GM12874 (cell line): ENCODE measurements at regions not wholly inside any gene's neighbourhood (a gene's known extent, or its start where the extent isn't known, plus 50 kb on each side); places are given as distances from the start of the nearest gene placed in this dataset.

ENCODE experiments used
- TF ChIP-seq, protein P1 (sequence below): IDR thresholded peaks from 2 replicates; pipeline ENCODE4 v1.5.1; 2011; ENCODE audit warnings: low read depth, mild to moderate bottlenecking, control low read depth, low read length, moderate library complexity; ENCODE audit not compliant: insufficient read depth

DNA sequence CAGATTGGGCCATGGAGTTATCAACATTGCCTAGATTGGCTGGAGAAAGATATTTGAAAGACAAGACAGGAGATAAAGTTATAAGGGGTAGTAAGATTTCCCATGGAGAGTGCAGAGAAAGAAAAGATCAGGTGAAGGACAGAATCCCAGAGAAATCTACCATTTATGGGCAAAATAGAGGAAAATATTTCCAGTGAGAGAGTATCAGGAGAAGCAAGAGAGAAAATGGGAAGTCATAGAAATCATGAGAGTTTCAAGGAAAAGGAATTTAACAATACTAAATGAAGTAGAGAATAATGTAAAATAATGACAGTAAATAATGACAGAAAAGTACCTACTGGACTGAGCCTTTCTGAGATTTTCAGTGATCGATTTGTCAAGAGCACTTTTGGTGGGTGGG, 447.6 kb upstream of the CHST9 start:
- TF ChIP-seq, protein P1, sequence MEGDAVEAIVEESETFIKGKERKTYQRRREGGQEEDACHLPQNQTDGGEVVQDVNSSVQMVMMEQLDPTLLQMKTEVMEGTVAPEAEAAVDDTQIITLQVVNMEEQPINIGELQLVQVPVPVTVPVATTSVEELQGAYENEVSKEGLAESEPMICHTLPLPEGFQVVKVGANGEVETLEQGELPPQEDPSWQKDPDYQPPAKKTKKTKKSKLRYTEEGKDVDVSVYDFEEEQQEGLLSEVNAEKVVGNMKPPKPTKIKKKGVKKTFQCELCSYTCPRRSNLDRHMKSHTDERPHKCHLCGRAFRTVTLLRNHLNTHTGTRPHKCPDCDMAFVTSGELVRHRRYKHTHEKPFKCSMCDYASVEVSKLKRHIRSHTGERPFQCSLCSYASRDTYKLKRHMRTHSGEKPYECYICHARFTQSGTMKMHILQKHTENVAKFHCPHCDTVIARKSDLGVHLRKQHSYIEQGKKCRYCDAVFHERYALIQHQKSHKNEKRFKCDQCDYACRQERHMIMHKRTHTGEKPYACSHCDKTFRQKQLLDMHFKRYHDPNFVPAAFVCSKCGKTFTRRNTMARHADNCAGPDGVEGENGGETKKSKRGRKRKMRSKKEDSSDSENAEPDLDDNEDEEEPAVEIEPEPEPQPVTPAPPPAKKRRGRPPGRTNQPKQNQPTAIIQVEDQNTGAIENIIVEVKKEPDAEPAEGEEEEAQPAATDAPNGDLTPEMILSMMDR, result no peak

DNA sequence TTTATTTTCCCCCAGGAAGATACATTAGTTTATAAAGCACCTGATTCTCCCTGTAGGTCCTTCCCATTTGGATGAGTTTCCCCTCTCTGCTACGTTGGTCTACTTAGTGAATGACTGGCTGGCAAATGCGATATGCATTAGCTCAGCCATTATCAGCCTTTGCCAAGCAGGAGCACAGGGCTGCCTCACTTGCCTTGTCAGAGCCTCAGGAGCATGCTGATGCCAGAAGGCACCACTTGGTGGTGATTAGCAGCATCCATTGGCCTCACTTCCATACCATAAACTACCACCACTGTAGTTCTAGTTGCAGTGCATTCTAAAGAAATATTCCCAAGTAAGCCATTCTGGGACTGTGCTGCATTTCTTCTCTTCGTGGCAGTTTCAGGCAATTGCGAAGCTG, 442.8 kb upstream of the CHST9 start:
- TF ChIP-seq, protein P1, result no peak

DNA sequence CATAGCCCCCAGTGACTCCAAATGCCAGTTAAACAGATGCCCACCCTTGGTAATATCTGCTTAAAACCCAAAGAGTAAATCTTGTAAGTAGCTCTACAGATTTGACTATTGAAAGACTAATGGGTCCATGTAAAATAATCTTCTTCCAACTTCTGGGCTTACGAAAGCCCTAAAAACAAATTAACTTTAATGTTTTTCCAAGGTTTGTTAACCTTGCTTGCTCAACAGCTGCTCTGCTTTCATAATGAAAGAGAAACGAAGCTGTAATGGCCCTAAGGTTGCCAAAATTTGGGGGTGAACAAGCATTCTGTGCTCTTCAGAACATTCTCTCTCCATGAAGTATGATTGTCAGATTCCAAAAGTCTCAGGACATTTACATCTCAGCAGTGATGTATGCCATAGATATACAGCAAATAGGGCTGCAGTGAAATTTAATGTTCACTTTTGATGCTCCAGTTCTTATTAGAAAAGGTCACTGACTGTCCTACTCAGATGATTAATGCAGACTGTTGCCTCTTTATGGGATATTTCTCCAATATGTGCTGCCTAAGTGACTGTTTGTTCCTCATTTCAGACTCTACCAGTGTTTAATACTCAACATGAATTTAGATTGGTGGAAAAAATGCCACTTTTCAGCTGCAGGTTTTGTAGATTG, 436.3 kb upstream of the CHST9 start:
- TF ChIP-seq, protein P1, result no peak

DNA sequence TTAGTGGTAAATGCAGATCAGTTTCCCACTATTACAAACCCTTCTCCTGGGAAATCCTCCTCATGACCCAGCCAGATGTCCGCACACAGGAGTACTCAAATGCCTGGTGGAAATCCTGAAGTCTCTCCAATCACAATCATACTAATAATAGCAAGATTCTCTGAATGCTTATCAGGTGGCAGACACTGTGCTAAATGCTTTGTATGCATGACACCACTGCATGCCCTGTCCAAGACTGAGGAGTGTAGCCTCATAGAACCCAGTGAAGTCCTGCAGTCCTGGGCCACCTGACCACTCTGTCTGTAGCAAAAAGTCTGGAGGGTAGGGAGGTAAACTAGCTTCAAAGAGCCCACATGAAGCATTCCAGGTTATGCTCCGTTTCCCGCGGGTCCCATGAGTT, 434.8 kb upstream of the CHST9 start:
- TF ChIP-seq, protein P1, result no peak

DNA sequence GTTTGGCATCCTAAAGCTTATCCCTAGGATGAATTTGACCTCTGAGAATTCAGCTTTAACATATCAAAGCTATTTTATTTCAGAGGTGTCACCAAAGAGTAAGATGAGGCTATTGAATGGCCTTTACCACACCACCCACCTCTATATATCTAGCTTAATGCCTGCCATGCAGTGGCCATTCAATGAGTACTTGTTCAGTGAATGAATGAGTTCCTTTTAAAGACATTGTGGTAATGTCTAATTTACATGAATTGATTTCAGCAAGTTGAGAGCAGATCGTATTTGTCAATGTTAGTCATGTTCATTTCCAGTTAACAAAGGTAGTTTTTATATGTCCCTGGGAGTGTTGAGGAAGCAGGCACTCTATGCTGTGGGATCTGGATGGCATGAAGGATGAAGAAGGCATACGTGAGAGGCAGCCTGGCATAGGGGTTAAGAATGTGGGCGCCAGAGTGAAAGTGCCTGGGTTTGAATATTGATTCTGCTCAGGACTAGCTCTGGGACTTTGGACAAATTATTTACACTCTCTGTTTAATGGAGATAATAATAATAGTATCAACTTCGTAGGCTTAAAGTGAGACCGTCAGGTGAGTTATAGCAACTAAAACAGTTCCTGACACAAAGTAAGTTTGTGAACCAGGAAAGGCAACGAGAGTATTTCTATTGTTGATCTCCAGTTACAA, 434.1 kb upstream of the CHST9 start:
- TF ChIP-seq, protein P1, result no peak

DNA sequence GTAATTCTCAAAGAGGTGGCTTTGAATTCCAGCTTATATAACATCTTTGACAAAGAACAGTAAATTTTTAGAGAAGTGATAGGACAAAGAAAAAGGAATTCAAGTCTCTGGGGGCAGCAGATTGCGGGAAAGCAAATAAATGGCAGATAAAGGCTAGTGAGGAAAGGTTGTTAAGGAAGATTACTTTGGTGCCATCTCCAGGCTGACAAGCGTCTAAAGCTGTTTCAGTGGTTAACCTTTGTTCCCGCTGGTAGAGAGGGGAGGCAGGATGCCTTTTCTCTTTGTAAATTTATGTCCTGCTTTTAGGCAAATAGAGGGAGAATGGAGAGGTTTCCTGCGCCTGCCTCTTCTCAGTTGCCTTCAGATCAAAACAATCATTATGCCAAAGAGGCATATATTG, 431.2 kb upstream of the CHST9 start:
- TF ChIP-seq, protein P1, result no peak

DNA sequence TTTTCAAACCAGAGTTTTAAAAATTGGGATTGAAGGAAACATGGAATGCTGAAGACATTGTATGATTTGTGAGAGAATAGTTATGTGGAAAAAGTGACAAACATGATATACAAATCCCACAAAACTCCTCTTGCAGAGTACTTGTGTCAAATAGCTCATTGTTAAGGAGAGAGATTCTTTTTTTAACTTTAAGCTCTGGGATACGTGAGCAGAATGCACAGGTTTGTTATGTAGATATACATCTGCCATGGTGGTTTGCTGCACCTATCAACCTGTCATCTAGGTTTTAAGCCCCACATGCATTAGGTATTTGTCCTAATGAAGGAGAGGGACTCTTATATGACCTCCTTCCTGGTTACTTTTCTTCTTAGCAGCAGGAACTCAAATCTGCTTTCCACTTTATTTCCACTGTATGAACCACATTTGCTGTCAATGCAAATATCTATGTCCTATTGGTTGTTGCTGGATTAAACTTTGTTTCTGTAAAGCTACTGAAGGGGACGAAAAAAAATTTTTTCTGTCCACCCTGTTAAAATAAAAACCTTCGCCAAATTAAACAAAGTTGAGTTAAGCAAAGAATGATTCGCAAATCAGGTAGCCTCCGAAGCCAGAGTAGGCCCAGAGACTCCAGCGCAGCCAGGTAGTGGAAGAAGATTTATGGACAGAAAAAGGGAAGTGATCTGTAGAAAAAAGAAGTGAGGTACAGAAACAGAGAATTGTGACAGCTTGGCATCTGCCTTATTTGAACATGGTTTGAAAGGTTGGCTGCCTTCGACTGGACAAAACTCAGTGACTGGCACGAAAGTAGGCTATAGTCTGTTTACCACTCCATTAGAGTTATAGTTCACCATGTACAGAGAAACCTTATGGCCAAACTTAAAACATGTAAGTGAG, 430.1 kb upstream of the CHST9 start:
- TF ChIP-seq, protein P1, result no peak
